HG02870 (cell line): ENCODE measurements at regions not wholly inside any gene's neighbourhood (a gene's known extent, or its start where the extent isn't known, plus 50 kb on each side); places are given as distances from the start of the nearest gene placed in this dataset.

Experiments
- ATAC-seq: cut with Tn5 transposase; IDR thresholded peaks from one replicate; pipeline ENCODE4 v1.9.1; 2021; ENCODE audit warnings: mild to moderate bottlenecking, moderate library complexity; ENCODE audit not compliant: unreplicated experiment

- no peak for ATAC-seq
These were observed 471.6 kb upstream of the PRKX start for GRCh38 chrX:4185086-4185485.

GRCh38 chrX:4182408-4182806 lies 469.0 kb upstream of the PRKX start:
- no peak for ATAC-seq

- ATAC-seq, result no peak
These were observed 468.4 kb upstream of the PRKX start for GRCh38 chrX:4181782-4182407.

GRCh38 chrX:4179031-4179430 lies 465.6 kb upstream of the PRKX start:
- ATAC-seq, result no peak

- ATAC-seq, result no peak
These were observed 461.8 kb upstream of the PRKX start for GRCh38 chrX:4175221-4175620.

- no peak for ATAC-seq
These were observed 460.3 kb upstream of the PRKX start for GRCh38 chrX:4173743-4174142.

GRCh38 chrX:4151798-4152197 lies 438.3 kb upstream of the PRKX start:
- no peak for ATAC-seq

- no peak for ATAC-seq
These were observed 436.8 kb upstream of the PRKX start for GRCh38 chrX:4150259-4150658.

GRCh38 chrX:4129626-4130025 lies 416.2 kb upstream of the PRKX start:
- ATAC-seq, result no peak

- no peak for ATAC-seq
These were observed 405.4 kb upstream of the PRKX start for GRCh38 chrX:4118666-4119530.

- ATAC-seq, result no peak
These were observed 397.5 kb upstream of the PRKX start for GRCh38 chrX:4110964-4111363.

- ATAC-seq, result no peak
These were observed 381.5 kb upstream of the PRKX start for GRCh38 chrX:4094926-4095325.

- no peak for ATAC-seq
These were observed 377.8 kb upstream of the PRKX start for GRCh38 chrX:4091046-4091760.

GRCh38 chrX:4059893-4060292 lies 346.4 kb upstream of the PRKX start:
- ATAC-seq, result no peak

- ATAC-seq, result no peak
These were observed 330.5 kb upstream of the PRKX start for GRCh38 chrX:4043951-4044350.

GRCh38 chrX:4035874-4036273 lies 322.4 kb upstream of the PRKX start:
- no peak for ATAC-seq

- no peak for ATAC-seq
These were observed 314.7 kb upstream of the PRKX start for GRCh38 chrX:4028151-4028550.

GRCh38 chrX:4005281-4005680 lies 291.8 kb upstream of the PRKX start:
- ATAC-seq, result no peak

- ATAC-seq, result no peak
These were observed 291.4 kb upstream of the PRKX start for GRCh38 chrX:4004822-4005221.

GRCh38 chrX:3994315-3994714 lies 280.9 kb upstream of the PRKX start:
- ATAC-seq, result no peak

- ATAC-seq, result no peak
These were observed 277.1 kb upstream of the PRKX start for GRCh38 chrX:3990569-3990968.
